ENCODE measurements at regions not wholly inside any gene's neighbourhood (a gene's known extent, or its start where the extent isn't known, plus 50 kb on each side); places are given as distances from the start of the nearest gene placed in this dataset.

DNA sequence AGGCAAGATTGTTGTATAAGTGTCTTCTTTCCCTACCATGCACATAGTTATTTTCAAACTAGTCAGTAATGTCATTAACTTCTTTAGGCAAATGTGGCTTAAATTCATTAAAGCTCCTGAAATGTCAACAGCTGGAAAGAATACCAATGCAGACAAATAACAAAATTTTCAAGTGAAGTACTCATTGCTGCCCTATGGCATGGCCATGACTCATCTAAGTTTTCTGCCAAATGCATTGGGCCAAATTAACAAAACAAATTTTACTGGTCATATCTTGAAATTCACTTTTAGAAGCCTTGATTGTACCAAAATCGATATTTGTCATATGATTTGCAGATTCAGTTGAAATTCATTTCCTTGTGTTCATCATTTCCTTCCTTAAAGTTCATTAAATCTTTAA, 915.9 kb downstream of the SLC6A15 start:
- Histone ChIP-seq H4K5ac (ENCODE audit: insufficient read length, low read depth, low read length) (no peak overlapping the region), H3K79me1 (ENCODE audit: low read depth, low read length) (no peaks in the 10 kb centered on the region), H3K18ac (ENCODE audit: extremely low read depth, low read length) (no peak overlapping the region), H3K4me2 (ENCODE audit: insufficient read depth in 1 of 2, low read depth in 2 of 2, low read length in 2 of 2) (no peak overlapping the region), H2BK20ac (ENCODE audit: low read length) (no peak overlapping the region), H3K9me3 (ENCODE audit: insufficient read depth in 2 of 2, low read depth in 1 of 2, low read length in 1 of 2) (no peaks in the 10 kb centered on the region), H3K4ac (replicated peaks; ENCODE audit: insufficient read length, low read depth, low read length) (no peak overlapping the region), H3K4me3 (ENCODE audit: extremely low read depth in 1 of 4, insufficient read depth in 2 of 4, low read depth in 3 of 4, low read length in 4 of 4) (no peak overlapping the region), H2AFZ (ENCODE audit: low read length) (no peak overlapping the region), H4K20me1 (replicated peaks in 1 of 2; ENCODE audit: control insufficient read depth in 1 of 2, insufficient read depth in 2 of 2, low read length in 2 of 2) (no peaks in the 10 kb centered on the region), H2BK15ac (ENCODE audit: low read length) (no peak overlapping the region), H2BK120ac (replicated peaks; ENCODE audit: low read depth, low read length) (no peak overlapping the region), H2BK5ac (ENCODE audit: low read depth, low read length) (no peak overlapping the region), H3K23ac (ENCODE audit: insufficient read length) (no peak overlapping the region), H2BK12ac (ENCODE audit: low read depth, low read length) (no peak overlapping the region), H3K36me3 (ENCODE audit: control insufficient read depth in 2 of 4, insufficient read depth in 4 of 4, low read length in 3 of 4) (no peaks in the 10 kb centered on the region), H3K14ac (ENCODE audit: insufficient read length) (no peak overlapping the region), H2AK5ac (ENCODE audit: low read depth, low read length) (no peak overlapping the region), H3K27ac (ENCODE audit: low read depth, low read length) (no peak overlapping the region), H3K27me3 (replicated peaks in 1 of 4; ENCODE audit: control insufficient read depth in 3 of 4, extremely low read depth in 1 of 4, insufficient read depth in 3 of 4, low read length in 3 of 4) (no peaks in the 10 kb centered on the region), H3K79me2 (ENCODE audit: control insufficient read depth in 1 of 2, insufficient read depth in 2 of 2, low read length in 2 of 2) (no peaks in the 10 kb centered on the region), H3K9ac (replicated peaks in 1 of 4; ENCODE audit: extremely low read depth in 1 of 4, low read depth in 3 of 4, low read length in 3 of 4) (no peak overlapping the region), H3K23me2 (ENCODE audit: low read depth, low read length) (no peaks in the 10 kb centered on the region), H4K91ac (replicated peaks; ENCODE audit: insufficient read length, low read length) (no peak overlapping the region), H4K8ac (ENCODE audit: extremely low read depth, insufficient read depth, low read length) (no peak overlapping the region), H3K4me1 (replicated peaks in 1 of 4; ENCODE audit: control insufficient read depth in 3 of 4, insufficient read depth in 4 of 4, low read length in 3 of 4) (no peaks in the 10 kb centered on the region), H3K56ac (replicated peaks; ENCODE audit: insufficient read length, low read depth, low read length) (no peak overlapping the region)
- DNase-seq (ENCODE audit: low read depth in 1 of 2, low spot score in 2 of 2) (no peak), FAIRE-seq (no peak)
- WGBS, 2 experiments (ENCODE audit: extremely low coverage in 1 of 2, insufficient coverage in 1 of 2, insufficient read length in 1 of 2, insufficient replicate concordance in 2 of 2, low coverage in 1 of 2, low lambda C conversion rate in 2 of 2, missing lambda C conversion rate in 1 of 2), result 92% methylated on average over 1 of the region's 1 CpG; no CpG with 5 or more reads in 1 of the 2 experiments
- CTCF ChIA-PET (ENCODE audit: partially characterized antibody), result interaction anchor here (0.6 kb wide), 1 partner anchor 1574 kb away, joined by 3 read pairs; no protein-coding TSS in a partner anchor
- POLR2A ChIA-PET (ENCODE audit: partially characterized antibody), result no interaction called here
- TF ChIP-seq CREB1 (IDR thresholded peaks at IDR 0.05) (no peak), TBP (IDR thresholded peaks at IDR 0.05; ENCODE audit: low read depth, low read length) (no peak), SUZ12 (IDR thresholded peaks at IDR 0.05; ENCODE audit: low read length) (no peak), ASH2L (IDR thresholded peaks at IDR 0.05; ENCODE audit: low read length) (no peak), SIRT6 (IDR thresholded peaks at IDR 0.05; ENCODE audit: low read length) (no peak), BRCA1 (IDR thresholded peaks at IDR 0.05; ENCODE audit: low read depth, low read length) (no peak), NANOG (IDR thresholded peaks at IDR 0.05; ENCODE audit: insufficient read depth, low read depth, low read length, poor library complexity, severe bottlenecking) (no peak), HDAC2 (IDR thresholded peaks at IDR 0.05; ENCODE audit: borderline replicate concordance in 1 of 2, low read depth in 2 of 2, low read length in 2 of 2) (no peak), RBBP5 (IDR thresholded peaks at IDR 0.05; ENCODE audit: borderline replicate concordance, low read depth, low read length) (no peak), TCF12 (IDR thresholded peaks at IDR 0.05; ENCODE audit: low read depth, low read length) (no peak), PHF8 (conservative IDR thresholded peaks at IDR 0.05; ENCODE audit: low read depth, low read length) (no peak), CEBPB (IDR thresholded peaks at IDR 0.05; ENCODE audit: low read depth, low read length) (no peak), POU5F1 (IDR thresholded peaks at IDR 0.05; ENCODE audit: low read depth, low read length) (no peak)
- TF ChIP-seq, protein P1, sequence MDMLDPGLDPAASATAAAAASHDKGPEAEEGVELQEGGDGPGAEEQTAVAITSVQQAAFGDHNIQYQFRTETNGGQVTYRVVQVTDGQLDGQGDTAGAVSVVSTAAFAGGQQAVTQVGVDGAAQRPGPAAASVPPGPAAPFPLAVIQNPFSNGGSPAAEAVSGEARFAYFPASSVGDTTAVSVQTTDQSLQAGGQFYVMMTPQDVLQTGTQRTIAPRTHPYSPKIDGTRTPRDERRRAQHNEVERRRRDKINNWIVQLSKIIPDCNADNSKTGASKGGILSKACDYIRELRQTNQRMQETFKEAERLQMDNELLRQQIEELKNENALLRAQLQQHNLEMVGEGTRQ (IDR thresholded peaks at IDR 0.05; ENCODE audit: low read length), result no peak

Data from H1 (cell line).